ENCODE measurements at regions not wholly inside any gene's neighbourhood (a gene's known extent, or its start where the extent isn't known, plus 50 kb on each side); places are given as distances from the start of the nearest gene placed in this dataset.

- TF ChIP-seq CTCF (IDR thresholded peaks at IDR 0.05; ENCODE audit: poor library complexity) (no peak), EZH2 (IDR thresholded peaks at IDR 0.05; ENCODE audit: borderline replicate concordance) (no peak), EZH2phosphoT487 (IDR thresholded peaks at IDR 0.05; ENCODE audit: low read depth, severe bottlenecking, unreplicated experiment) (no peak)
These were observed 127.7 kb upstream of the GLI2 start for GRCh38 chr2:120607996-120608395.

Measured in hepatocyte (in vitro differentiated cells).